OCI-LY7 (cell line): ENCODE measurements at regions not wholly inside any gene's neighbourhood (a gene's known extent, or its start where the extent isn't known, plus 50 kb on each side); places are given as distances from the start of the nearest gene placed in this dataset.

Experiments used
- EZH2phosphoT487 ChIP-seq: fragments of 200-600 bp; sonication (generic); IDR thresholded peaks from 2 replicates; pipeline ENCODE4 v1.6.1; 2018; ENCODE audit warnings: low read depth, borderline replicate concordance, mild to moderate bottlenecking, mixed run types, antibody characterized with exemption, low read length, moderate library complexity, mixed read lengths
- TF ChIP-seq, protein P1 (sequence below): fragments of 200-600 bp; sonication (generic); conservative IDR thresholded peaks from 2 replicates; pipeline ENCODE4 v1.5.1; 2014; ENCODE audit warnings: mild to moderate bottlenecking, antibody characterized with exemption, low read length, moderate library complexity, mixed read lengths

DNA sequence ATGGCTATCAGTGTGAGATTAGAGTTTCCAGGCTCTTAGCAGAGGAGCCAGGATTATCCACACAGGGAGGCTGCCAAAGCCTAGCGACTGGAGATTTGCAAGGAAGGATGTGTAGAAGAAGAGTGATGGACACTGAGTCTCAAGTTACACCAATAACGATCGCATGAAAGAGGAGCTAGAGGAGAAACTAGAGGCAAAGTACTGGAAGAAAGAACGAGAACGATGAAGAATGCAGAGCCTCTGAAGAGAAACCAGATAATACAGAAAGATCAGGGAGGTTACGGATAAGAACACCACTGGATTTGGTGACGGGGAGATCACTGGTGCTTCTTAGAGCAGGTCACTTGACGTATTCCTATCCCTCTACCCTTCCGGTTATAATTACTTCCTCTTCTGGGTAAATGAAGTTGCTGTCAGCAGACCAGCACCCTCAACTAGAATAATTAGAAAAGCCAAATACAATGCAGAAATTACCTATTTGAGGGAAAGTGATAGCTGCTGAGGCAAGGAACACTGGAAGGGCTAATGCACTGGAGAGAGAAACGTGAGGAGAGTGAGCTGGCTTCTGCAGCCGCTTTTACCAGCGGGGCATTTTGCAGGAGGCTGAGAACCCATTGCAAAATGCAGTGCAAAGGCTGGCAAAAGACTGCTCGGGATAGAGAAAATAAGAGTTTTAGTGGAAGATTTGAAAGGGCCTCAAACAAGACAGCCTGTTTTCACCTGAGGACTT, 93.1 kb upstream of the HIF1A start:
- TF ChIP-seq, protein P1, sequence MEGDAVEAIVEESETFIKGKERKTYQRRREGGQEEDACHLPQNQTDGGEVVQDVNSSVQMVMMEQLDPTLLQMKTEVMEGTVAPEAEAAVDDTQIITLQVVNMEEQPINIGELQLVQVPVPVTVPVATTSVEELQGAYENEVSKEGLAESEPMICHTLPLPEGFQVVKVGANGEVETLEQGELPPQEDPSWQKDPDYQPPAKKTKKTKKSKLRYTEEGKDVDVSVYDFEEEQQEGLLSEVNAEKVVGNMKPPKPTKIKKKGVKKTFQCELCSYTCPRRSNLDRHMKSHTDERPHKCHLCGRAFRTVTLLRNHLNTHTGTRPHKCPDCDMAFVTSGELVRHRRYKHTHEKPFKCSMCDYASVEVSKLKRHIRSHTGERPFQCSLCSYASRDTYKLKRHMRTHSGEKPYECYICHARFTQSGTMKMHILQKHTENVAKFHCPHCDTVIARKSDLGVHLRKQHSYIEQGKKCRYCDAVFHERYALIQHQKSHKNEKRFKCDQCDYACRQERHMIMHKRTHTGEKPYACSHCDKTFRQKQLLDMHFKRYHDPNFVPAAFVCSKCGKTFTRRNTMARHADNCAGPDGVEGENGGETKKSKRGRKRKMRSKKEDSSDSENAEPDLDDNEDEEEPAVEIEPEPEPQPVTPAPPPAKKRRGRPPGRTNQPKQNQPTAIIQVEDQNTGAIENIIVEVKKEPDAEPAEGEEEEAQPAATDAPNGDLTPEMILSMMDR: no peak
- TF ChIP-seq EZH2phosphoT487: no peak
